CD14-positive monocyte (primary cell): ENCODE measurements at regions not wholly inside any gene's neighbourhood (a gene's known extent, or its start where the extent isn't known, plus 50 kb on each side); places are given as distances from the start of the nearest gene placed in this dataset.

Experiments
- DNase-seq, 3 donors: peaks; one replicate each; pipeline ENCODE4 v3.0.0-alpha.2; 2011 to 2022
- H2AFZ ChIP-seq: 2 replicates; pipeline ENCODE4 v1.6.0; 2012; ENCODE audit warnings: mild to moderate bottlenecking, low read depth, low read length, inconsistent platforms; ENCODE audit not compliant: insufficient read depth, poor library complexity, severe bottlenecking
- H3K27ac ChIP-seq, 2 donors: 1 replicate in 1 of 2; 2 replicates in 1 of 2; pipeline ENCODE4 v1.5.1; 2012 to 2013; ENCODE audit warnings: low read length in 2 of 2, control low read depth in 1 of 2, inconsistent platforms in 1 of 2, low read depth in 1 of 2, mild to moderate bottlenecking in 1 of 2
- H3K27me3 ChIP-seq, 2 donors: one replicate each; pipeline versions ENCODE4 v1.6.0 to v1.6.1; 2011 to 2013; ENCODE audit warnings: low read length in 2 of 2; ENCODE audit not compliant: control insufficient read depth in 2 of 2, insufficient read depth in 2 of 2
- H3K36me3 ChIP-seq, 2 donors: replicated peaks in 1 of 2; 1 replicate in 1 of 2; 2 replicates in 1 of 2; pipeline versions ENCODE4 v1.5.1 to v1.6.1; 2012 to 2013; ENCODE audit warnings: low read length in 2 of 2, control low read depth in 1 of 2, inconsistent platforms in 1 of 2, mild to moderate bottlenecking in 1 of 2; ENCODE audit not compliant: insufficient read depth in 2 of 2, control insufficient read depth in 1 of 2
- H3K4me1 ChIP-seq, 2 donors: 1 replicate in 1 of 2; 2 replicates in 1 of 2; pipeline versions ENCODE4 v1.5.1 to v1.6.1; 2012 to 2013; ENCODE audit warnings: low read length in 2 of 2, control low read depth in 1 of 2, inconsistent platforms in 1 of 2, mild to moderate bottlenecking in 1 of 2, moderate library complexity in 1 of 2; ENCODE audit not compliant: insufficient read depth in 2 of 2, control insufficient read depth in 1 of 2
- H3K4me2 ChIP-seq: replicated peaks from 2 replicates; pipeline ENCODE3; 2012; ENCODE audit warnings: low read length, moderate library complexity, mild to moderate bottlenecking; ENCODE audit not compliant: poor library complexity, severe bottlenecking; ENCODE audit errors: extremely low read depth
- H3K4me3 ChIP-seq, 3 experiments: fragments of 200-600 bp in 1 of 3; sonication (generic) in 1 of 3; replicated peaks in 1 of 3; 1 replicate in 2 of 3; 2 replicates in 1 of 3; pipeline ENCODE4 v1.5.1; 2011 to 2013; ENCODE audit warnings: low read length in 3 of 3, mild to moderate bottlenecking in 3 of 3, control low read depth in 2 of 3, low read depth in 2 of 3, inconsistent platforms in 1 of 3, moderate library complexity in 1 of 3
- H3K79me2 ChIP-seq: 2 replicates; pipeline ENCODE4 v1.6.0; 2012; ENCODE audit warnings: mild to moderate bottlenecking, control low read depth, inconsistent platforms, low read length, moderate library complexity; ENCODE audit not compliant: insufficient read depth
- H3K9ac ChIP-seq: 2 replicates; pipeline ENCODE4 v1.6.0; 2017; ENCODE audit warnings: low read length, mild to moderate bottlenecking; ENCODE audit not compliant: insufficient read depth, poor library complexity, severe bottlenecking
- H3K9me3 ChIP-seq, 2 donors: replicated peaks in 1 of 2; 1 replicate in 1 of 2; 2 replicates in 1 of 2; pipeline versions ENCODE4 v1.5.1 to v1.6.1; 2012 to 2013; ENCODE audit warnings: low read length in 2 of 2, control low read depth in 1 of 2; ENCODE audit not compliant: control insufficient read depth in 1 of 2, insufficient read depth in 1 of 2
- H4K20me1 ChIP-seq: 2 replicates; pipeline ENCODE4 v1.6.0; 2012; ENCODE audit warnings: mild to moderate bottlenecking, low read length, control low read depth, moderate library complexity; ENCODE audit not compliant: insufficient read depth
- H3K27ac Mint-ChIP-seq, 7 donors: one replicate each; pipeline ENCODE4 v1.8.0; 2020; ENCODE audit warnings: mild to moderate bottlenecking in 7 of 7, mixed read lengths in 7 of 7, moderate library complexity in 6 of 7, inconsistent platforms in 2 of 7
- H3K27me3 Mint-ChIP-seq, 3 donors: one replicate each; pipeline ENCODE4 v1.8.0; 2021 to 2022; ENCODE audit warnings: low read depth in 3 of 3, mild to moderate bottlenecking in 3 of 3, mixed read lengths in 3 of 3, moderate library complexity in 3 of 3, inconsistent platforms in 1 of 3
- H3K36me3 Mint-ChIP-seq, 2 donors: one replicate each; pipeline ENCODE4 v1.8.0; 2020; ENCODE audit warnings: mixed read lengths in 2 of 2, inconsistent platforms in 1 of 2, mild to moderate bottlenecking in 1 of 2
- H3K4me1 Mint-ChIP-seq: one replicate; pipeline ENCODE4 v1.8.0; 2020; ENCODE audit warnings: mild to moderate bottlenecking, mixed read lengths
- H3K4me3 Mint-ChIP-seq, 2 donors: one replicate each; pipeline ENCODE4 v1.8.0; 2020; ENCODE audit warnings: mild to moderate bottlenecking in 2 of 2, mixed read lengths in 2 of 2, moderate library complexity in 1 of 2
- H3K9me3 Mint-ChIP-seq, 7 donors: one replicate each; pipeline ENCODE4 v1.8.0; 2020 to 2022; ENCODE audit warnings: mixed read lengths in 7 of 7, mild to moderate bottlenecking in 6 of 7, moderate library complexity in 6 of 7, inconsistent platforms in 2 of 7
- CTCF ChIP-seq: fragments of 200-600 bp; IDR thresholded peaks from one replicate; pipeline ENCODE4 v1.8.0; 2022; ENCODE audit warnings: antibody characterized with exemption, mild to moderate bottlenecking
- WGBS: methylation state at CpG from one replicate; pipeline ENCODE4 v1.1.5; 2013; ENCODE audit warnings: missing lambda C conversion rate; ENCODE audit not compliant: insufficient coverage; 5-methylcytosine and 5-hydroxymethylcytosine counted together
- intact Hi-C, 2 donors: fragments of 100-400 bp; cut with micrococcal nuclease; formaldehyde crosslinking; loops; one replicate each; pipeline versions ENCODE4 v1.15.0 to v1.15.1; 2023

GRCh38 chr10:4730998-4731397, 95.0 kb upstream of the AKR1E2 start:
- Mint-ChIP-seq H3K27ac (no peak overlapping the region), H3K9me3 (peaks cover 0 to 3% (median 0%) of the 10 kb centered on the region in 7 donors), H3K4me1 (no peaks in the 10 kb centered on the region), H3K27me3 (peaks cover 0 to 3% (median 0%) of the 10 kb centered on the region in 3 donors), H3K36me3 (no peaks in the 10 kb centered on the region), H3K4me3 (no peak overlapping the region)
- H3K27me3 ChIP-seq, result no peaks in the 10 kb centered on the region
- H3K36me3 ChIP-seq, result no peaks in the 10 kb centered on the region
- H3K27ac ChIP-seq, result no peak overlapping the region
- no peaks in the 10 kb centered on the region for H3K79me2 ChIP-seq
- no peak for DNase-seq
- no peaks in the 10 kb centered on the region for H3K9me3 ChIP-seq
- no peaks in the 10 kb centered on the region for H4K20me1 ChIP-seq
- H3K4me1 ChIP-seq, result no peaks in the 10 kb centered on the region
- no CpG with 5 or more reads among the region's 3 CpGs for WGBS
- no peak overlapping the region for H3K4me2 ChIP-seq
- intact Hi-C loops, result no loop called here
- no peak overlapping the region for H2AFZ ChIP-seq
- H3K4me3 ChIP-seq, result no peak overlapping the region
- no peak overlapping the region for H3K9ac ChIP-seq
- TF ChIP-seq CTCF, result no peak

- intact Hi-C loops, result no loop called here
Measured at GRCh38 chr10:4725917-4726606, 99.9 kb upstream of the AKR1E2 start.

More at GRCh38 chr10:4725917-4726606, 99.9 kb upstream of the AKR1E2 start:
- WGBS, result no CpG with 5 or more reads among the region's 4 CpGs
- H3K79me2 ChIP-seq, result no peaks in the 10 kb centered on the region
- TF ChIP-seq CTCF, result no peak
- no peaks in the 10 kb centered on the region for H3K27me3 ChIP-seq
- Mint-ChIP-seq H3K27me3 (no peaks in the 10 kb centered on the region), H3K27ac (no peak overlapping the region), H3K36me3 (no peaks in the 10 kb centered on the region), H3K4me1 (no peaks in the 10 kb centered on the region), H3K9me3 (peaks cover 0 to 2% (median 0%) of the 10 kb centered on the region in 7 donors), H3K4me3 (no peak overlapping the region)
- H3K27ac ChIP-seq, result no peak overlapping the region
- H2AFZ ChIP-seq, result no peak overlapping the region
- DNase-seq, result no peak
- H3K9me3 ChIP-seq, result no peaks in the 10 kb centered on the region
- no peaks in the 10 kb centered on the region for H3K36me3 ChIP-seq
- no peak overlapping the region for H3K4me3 ChIP-seq
- H4K20me1 ChIP-seq, result no peaks in the 10 kb centered on the region
- no peaks in the 10 kb centered on the region for H3K4me1 ChIP-seq
- H3K4me2 ChIP-seq, result no peak overlapping the region
- H3K9ac ChIP-seq, result no peak overlapping the region
